ENCODE measurements at regions not wholly inside any gene's neighbourhood (a gene's known extent, or its start where the extent isn't known, plus 50 kb on each side); places are given as distances from the start of the nearest gene placed in this dataset.

DNA sequence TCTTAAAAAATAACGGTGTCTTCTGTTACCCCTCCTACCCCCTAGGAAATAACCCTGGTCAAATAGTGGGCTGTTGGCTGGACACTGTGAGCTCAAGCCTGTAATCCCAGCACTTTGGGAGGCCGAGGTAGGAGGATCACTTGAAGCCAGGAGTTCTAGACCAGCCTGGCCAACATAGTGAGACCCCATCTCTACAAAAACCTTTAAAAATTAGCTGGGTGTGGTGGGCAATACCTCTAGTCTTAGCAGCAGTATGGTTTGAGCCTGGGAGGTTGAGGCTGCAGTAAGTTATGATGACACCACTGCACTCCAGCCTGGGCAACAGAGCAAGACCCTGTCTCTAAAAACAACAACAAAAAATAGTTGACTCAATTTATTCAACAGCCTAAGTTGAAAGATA is 453.7 kb downstream of the SIPA1L2 start:
- H3K4me3 ChIP-seq (replicated peaks in 1 of 2; ENCODE audit: low read depth in 2 of 2, low read length in 2 of 2): no peak overlapping the region
- TF ChIP-seq, protein P1, sequence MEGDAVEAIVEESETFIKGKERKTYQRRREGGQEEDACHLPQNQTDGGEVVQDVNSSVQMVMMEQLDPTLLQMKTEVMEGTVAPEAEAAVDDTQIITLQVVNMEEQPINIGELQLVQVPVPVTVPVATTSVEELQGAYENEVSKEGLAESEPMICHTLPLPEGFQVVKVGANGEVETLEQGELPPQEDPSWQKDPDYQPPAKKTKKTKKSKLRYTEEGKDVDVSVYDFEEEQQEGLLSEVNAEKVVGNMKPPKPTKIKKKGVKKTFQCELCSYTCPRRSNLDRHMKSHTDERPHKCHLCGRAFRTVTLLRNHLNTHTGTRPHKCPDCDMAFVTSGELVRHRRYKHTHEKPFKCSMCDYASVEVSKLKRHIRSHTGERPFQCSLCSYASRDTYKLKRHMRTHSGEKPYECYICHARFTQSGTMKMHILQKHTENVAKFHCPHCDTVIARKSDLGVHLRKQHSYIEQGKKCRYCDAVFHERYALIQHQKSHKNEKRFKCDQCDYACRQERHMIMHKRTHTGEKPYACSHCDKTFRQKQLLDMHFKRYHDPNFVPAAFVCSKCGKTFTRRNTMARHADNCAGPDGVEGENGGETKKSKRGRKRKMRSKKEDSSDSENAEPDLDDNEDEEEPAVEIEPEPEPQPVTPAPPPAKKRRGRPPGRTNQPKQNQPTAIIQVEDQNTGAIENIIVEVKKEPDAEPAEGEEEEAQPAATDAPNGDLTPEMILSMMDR (IDR thresholded peaks at IDR 0.05; ENCODE audit: low read depth, low read length): no peak
- DNase-seq (ENCODE audit: low read depth in 2 of 2): no peak

DNA sequence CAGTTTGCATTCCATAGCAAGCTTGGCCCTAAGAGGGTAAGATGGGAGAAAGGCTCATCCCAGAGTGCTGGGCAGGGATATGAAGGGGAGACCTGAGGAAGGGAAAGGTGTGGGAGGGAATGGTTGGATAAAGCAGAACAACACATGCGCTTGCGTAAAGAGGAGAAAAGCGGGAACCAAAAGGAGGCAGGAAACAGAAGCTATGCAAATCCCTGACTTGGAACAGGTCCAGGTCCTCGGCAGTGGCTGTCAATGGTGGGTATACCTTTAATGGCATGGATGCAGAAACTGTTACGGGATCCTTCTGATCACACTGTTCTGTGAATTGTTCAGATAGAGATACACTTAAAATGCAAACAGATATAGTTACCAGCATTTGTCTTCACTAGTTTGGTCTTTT is 455.6 kb downstream of the SIPA1L2 start:
- DNase-seq (ENCODE audit: low read depth in 2 of 2): no peak
- TF ChIP-seq, protein P1 (IDR thresholded peaks at IDR 0.05; ENCODE audit: low read depth, low read length): no peak
- H3K4me3 ChIP-seq (replicated peaks in 1 of 2; ENCODE audit: low read depth in 2 of 2, low read length in 2 of 2): no peak overlapping the region

DNA sequence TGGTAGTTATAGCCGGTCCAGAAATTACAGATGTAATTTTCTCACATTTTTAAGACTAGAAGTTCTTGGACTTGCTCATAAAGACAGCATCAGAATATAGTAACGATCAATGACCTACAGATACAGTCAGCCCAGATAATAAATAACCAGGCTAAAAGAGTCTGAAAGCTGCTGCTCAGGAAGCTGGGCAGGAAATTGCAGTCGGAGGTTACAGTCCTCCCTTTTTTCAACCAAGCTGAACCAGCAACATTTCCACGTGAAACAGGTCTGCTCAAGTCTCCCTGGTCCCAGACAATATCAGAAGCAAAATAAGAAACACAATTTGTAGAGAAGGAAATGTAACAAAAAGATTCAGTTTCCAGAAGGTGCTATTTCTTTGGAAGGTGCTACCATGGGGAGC is 457.4 kb downstream of the SIPA1L2 start:
- TF ChIP-seq, protein P1 (IDR thresholded peaks at IDR 0.05; ENCODE audit: low read depth, low read length): no peak
- no peak overlapping the region for H3K4me3 ChIP-seq (replicated peaks in 1 of 2; ENCODE audit: low read depth in 2 of 2, low read length in 2 of 2)
- DNase-seq (ENCODE audit: low read depth in 2 of 2): no peak

DNA sequence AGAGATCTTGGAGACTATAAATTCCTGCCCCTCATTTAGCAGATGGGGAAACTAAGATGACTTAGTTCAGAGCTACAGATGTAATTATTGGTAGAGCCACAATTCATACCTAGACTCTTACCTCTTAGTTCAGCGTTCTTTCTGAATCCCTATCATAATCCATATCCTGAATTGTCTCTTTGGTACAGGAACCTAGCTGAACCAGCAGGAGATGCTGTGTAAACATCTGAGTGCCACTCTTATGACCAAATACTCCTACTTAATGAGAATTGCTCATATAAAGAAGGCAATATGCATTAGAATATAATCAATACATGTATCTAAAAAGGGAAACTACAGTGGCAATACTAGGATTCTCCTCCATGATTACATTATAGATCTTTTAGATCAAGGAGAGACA is 459.0 kb downstream of the SIPA1L2 start:
- no peak overlapping the region for H3K4me3 ChIP-seq (replicated peaks in 1 of 2; ENCODE audit: low read depth in 2 of 2, low read length in 2 of 2)
- DNase-seq (ENCODE audit: low read depth in 2 of 2): no peak
- TF ChIP-seq, protein P1 (IDR thresholded peaks at IDR 0.05; ENCODE audit: low read depth, low read length): no peak

DNA sequence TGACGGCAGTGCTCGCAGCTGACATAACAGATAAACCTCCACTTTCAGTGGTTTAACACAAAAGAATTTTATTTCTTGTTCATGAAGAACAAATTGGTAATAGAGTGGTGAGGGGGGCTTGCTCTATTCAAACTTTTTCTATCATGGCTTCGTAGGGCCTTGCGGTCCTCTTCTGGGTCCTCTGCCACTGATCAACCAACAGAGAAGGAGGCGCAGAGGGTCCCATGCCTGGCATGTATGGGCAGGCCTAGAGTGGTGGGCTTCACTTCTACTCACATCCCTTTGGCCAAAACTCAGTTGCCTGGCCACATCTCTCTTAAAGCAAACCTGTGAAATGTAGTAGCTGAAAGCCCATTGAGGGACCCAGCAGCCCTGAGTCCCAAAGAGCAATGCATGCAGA is 460.5 kb downstream of the SIPA1L2 start:
- TF ChIP-seq, protein P1 (IDR thresholded peaks at IDR 0.05; ENCODE audit: low read depth, low read length): no peak
- no peak for DNase-seq (ENCODE audit: low read depth in 2 of 2)

DNA sequence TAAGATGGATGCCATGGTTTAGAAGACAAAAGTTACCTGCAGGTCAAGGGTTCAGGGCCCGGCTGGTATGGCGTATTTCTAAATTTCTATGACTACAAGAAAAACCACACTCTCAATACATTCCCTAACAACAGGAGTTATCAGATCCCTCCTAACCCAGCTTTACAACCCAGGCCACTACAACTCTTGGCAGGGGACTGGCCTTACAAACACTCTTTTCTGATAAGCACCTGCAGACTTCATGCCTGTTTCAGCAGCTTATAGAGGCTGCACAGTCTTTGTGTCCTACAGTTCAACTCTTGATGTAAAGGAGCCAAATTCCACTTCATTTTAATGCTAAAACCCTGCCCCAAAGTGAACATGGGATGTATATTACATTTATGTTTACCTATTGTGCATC is 461.4 kb downstream of the SIPA1L2 start:
- no peak overlapping the region for H3K4me3 ChIP-seq (replicated peaks in 1 of 2; ENCODE audit: low read depth in 2 of 2, low read length in 2 of 2)
- TF ChIP-seq, protein P1 (IDR thresholded peaks at IDR 0.05; ENCODE audit: low read depth, low read length): no peak
- DNase-seq (ENCODE audit: low read depth in 2 of 2): no peak

More for the DNA sequence above, 460.5 kb downstream of the SIPA1L2 start:
- no peak overlapping the region for H3K4me3 ChIP-seq (replicated peaks in 1 of 2; ENCODE audit: low read depth in 2 of 2, low read length in 2 of 2)

DNA sequence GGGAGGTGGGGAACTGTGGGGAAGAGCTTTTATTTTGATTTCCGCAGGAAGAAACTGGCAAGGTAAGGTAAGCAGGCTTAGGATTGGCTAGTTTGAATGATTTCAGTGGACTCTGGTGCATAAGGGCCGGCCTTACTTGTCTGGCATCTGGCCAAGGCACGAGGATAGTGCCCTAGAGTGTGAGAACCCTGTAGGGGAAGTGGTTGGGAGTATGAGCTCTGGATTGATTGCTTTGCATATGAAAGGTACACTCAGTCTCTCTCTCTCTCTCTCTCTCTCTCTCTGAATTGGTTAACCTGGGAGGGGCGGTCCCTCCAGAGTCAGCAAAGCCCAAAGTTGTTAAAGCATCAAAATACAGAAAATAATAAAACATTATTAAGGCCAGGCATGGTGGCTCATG is 463.0 kb downstream of the SIPA1L2 start:
- TF ChIP-seq, protein P1 (IDR thresholded peaks at IDR 0.05; ENCODE audit: low read depth, low read length): no peak
- H3K4me3 ChIP-seq (replicated peaks in 1 of 2; ENCODE audit: low read depth in 2 of 2, low read length in 2 of 2): no peak overlapping the region
- no peak for DNase-seq (ENCODE audit: low read depth in 2 of 2)

All from cardiac fibroblast (primary cell).